Spinal cord (tissue), 9 donors: ENCODE measurements at regions not wholly inside any gene's neighbourhood (a gene's known extent, or its start where the extent isn't known, plus 50 kb on each side); places are given as distances from the start of the nearest gene placed in this dataset.

Experiments used
- DNase-seq, 6 donors: peaks; one replicate each; pipeline versions ENCODE4 v3.0.0 to v3.0.0-alpha.2; 2013 to 2015; ENCODE audit warnings: low spot score in 6 of 6, low read depth in 4 of 6
- H3K27ac ChIP-seq: one replicate; pipeline ENCODE4 v1.5.1; 2013; ENCODE audit warnings: low read depth, low read length, control low read depth
- H3K27me3 ChIP-seq: one replicate; pipeline ENCODE4 v1.6.1; 2013; ENCODE audit warnings: low read length; ENCODE audit not compliant: control insufficient read depth, insufficient read depth
- H3K36me3 ChIP-seq: one replicate; pipeline ENCODE4 v1.6.1; 2013; ENCODE audit warnings: low read length; ENCODE audit not compliant: control insufficient read depth, insufficient read depth
- H3K4me1 ChIP-seq: one replicate; pipeline ENCODE4 v1.6.1; 2013; ENCODE audit warnings: low read length; ENCODE audit not compliant: control insufficient read depth, insufficient read depth
- H3K4me3 ChIP-seq: one replicate; pipeline ENCODE4 v1.5.1; 2013; ENCODE audit warnings: low read depth, low read length, control low read depth
- H3K9me3 ChIP-seq: one replicate; pipeline ENCODE4 v1.6.1; 2013; ENCODE audit warnings: low read length; ENCODE audit not compliant: control insufficient read depth, insufficient read depth
- WGBS: methylation state at CpG from one replicate; pipeline ENCODE4 v1.1.5; 2013; ENCODE audit warnings: missing lambda C conversion rate; ENCODE audit not compliant: insufficient coverage; 5-methylcytosine and 5-hydroxymethylcytosine counted together
- donor health status: healthy.

- WGBS = 72% methylated on average over 12 of the region's 13 CpGs
- H3K27ac ChIP-seq = peak overlapping the region; percentile 71
- no peaks in the 10 kb centered on the region for H3K9me3 ChIP-seq
- H3K4me1 ChIP-seq = peaks cover 3% of the 10 kb centered on the region
- no peaks in the 10 kb centered on the region for H3K36me3 ChIP-seq
- no peaks in the 10 kb centered on the region for H3K27me3 ChIP-seq
- peak in 1 of 6 donors; percentile 37 for DNase-seq
- no peak overlapping the region for H3K4me3 ChIP-seq
These were observed 516.4 kb downstream of the CCDC171 start for GRCh38 chr9:16069249-16069648.

DNA sequence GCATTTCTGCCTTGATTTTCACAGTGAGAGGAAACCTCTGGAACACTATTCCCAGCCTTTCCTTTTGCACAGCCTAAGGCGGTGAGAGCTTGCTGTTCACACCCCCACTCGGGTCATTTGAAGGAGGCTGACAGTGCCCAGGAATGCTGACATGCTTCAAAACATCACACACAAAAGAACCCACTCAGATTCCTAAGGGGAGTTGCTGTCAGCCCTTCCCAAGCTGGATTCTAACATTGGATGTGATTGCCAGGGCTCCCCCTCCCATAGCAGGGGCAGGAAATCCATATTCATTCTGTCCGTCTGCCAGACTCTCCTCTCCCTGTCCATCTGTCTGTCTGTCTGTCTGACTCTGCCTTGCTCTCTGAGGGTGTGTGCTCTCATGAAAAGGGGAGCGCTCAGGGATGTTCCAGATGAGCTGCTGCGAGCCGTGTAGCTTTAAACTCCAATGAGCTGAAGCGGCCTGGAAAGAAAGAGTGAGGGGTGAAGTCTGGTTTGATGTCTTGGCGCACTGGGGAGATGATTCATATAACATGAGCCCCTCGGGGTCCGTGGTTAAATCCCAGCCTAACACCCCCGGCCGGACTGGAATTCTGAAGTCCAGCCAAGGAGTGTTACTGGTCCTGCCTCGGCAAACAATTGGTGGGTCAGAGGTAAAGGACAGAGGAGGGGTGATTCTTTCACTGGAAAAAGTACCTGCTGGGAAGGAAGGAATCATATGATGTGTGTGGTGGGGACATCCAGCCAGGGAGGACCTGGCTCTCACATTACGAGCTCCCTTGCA lies 517.0 kb downstream of the CCDC171 start:
- H3K36me3 ChIP-seq = no peaks in the 10 kb centered on the region
- peaks cover 3% of the 10 kb centered on the region for H3K4me1 ChIP-seq
- 51% methylated on average over 12 of the region's 14 CpGs for WGBS
- no peak overlapping the region for H3K4me3 ChIP-seq
- DNase-seq = peak in 1 of 6 donors; percentile 44
- H3K27ac ChIP-seq = peak overlapping the region; percentile 71
- H3K9me3 ChIP-seq = no peaks in the 10 kb centered on the region
- no peaks in the 10 kb centered on the region for H3K27me3 ChIP-seq

- no peaks in the 10 kb centered on the region for H3K27me3 ChIP-seq
- H3K9me3 ChIP-seq = no peaks in the 10 kb centered on the region
- H3K4me1 ChIP-seq = peaks cover 3% of the 10 kb centered on the region
- no peak for DNase-seq
- peak overlapping the region; percentile 71 for H3K27ac ChIP-seq
- 81% methylated on average over 2 of the region's 8 CpGs for WGBS
- H3K36me3 ChIP-seq = no peaks in the 10 kb centered on the region
- no peak overlapping the region for H3K4me3 ChIP-seq
These were observed 517.8 kb downstream of the CCDC171 start for GRCh38 chr9:16070455-16071145.

DNA sequence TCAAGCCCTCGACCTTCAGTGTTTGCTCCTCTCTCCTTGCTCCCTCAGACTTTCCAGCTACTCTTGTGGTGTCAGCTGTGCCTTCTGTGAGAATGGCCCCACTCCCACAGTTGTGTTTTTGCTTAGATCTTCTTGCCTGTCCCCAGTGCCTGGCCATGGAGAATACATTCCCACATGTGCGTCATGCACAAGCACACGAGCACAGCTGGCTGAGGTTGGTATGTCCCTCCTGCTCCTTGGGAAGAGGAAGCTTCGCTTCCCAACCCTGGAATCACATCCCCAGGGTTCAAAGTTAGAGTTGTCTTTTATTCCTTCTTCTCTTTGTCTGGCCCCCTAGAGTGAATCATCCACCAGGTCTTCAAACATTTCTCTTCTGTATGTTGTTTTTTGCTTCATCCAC lies 518.6 kb downstream of the CCDC171 start:
- no peak for DNase-seq
- Histone ChIP-seq H3K4me3 (no peak overlapping the region), H3K36me3 (no peaks in the 10 kb centered on the region), H3K27ac (no peak overlapping the region), H3K9me3 (no peaks in the 10 kb centered on the region), H3K27me3 (no peaks in the 10 kb centered on the region), H3K4me1 (peaks cover 3% of the 10 kb centered on the region)
- WGBS = 77% methylated on average over 3 of the region's 4 CpGs

- Histone ChIP-seq H3K9me3 (no peaks in the 10 kb centered on the region), H3K4me1 (no peaks in the 10 kb centered on the region), H3K4me3 (no peak overlapping the region), H3K36me3 (no peaks in the 10 kb centered on the region), H3K27me3 (no peaks in the 10 kb centered on the region), H3K27ac (no peak overlapping the region)
- DNase-seq = peak in 1 of 6 donors; percentile 21
- no CpG with 5 or more reads among the region's 2 CpGs for WGBS
These were observed 522.1 kb downstream of the CCDC171 start for GRCh38 chr9:16074963-16075362.

GRCh38 chr9:16075696-16076095 lies 522.9 kb downstream of the CCDC171 start:
- no peaks in the 10 kb centered on the region for H3K27me3 ChIP-seq
- H3K4me3 ChIP-seq = no peak overlapping the region
- no peaks in the 10 kb centered on the region for H3K4me1 ChIP-seq
- H3K36me3 ChIP-seq = no peaks in the 10 kb centered on the region
- H3K27ac ChIP-seq = no peak overlapping the region
- DNase-seq = no peak
- no peaks in the 10 kb centered on the region for H3K9me3 ChIP-seq
- no CpG with 5 or more reads among the region's 1 CpG for WGBS

DNA sequence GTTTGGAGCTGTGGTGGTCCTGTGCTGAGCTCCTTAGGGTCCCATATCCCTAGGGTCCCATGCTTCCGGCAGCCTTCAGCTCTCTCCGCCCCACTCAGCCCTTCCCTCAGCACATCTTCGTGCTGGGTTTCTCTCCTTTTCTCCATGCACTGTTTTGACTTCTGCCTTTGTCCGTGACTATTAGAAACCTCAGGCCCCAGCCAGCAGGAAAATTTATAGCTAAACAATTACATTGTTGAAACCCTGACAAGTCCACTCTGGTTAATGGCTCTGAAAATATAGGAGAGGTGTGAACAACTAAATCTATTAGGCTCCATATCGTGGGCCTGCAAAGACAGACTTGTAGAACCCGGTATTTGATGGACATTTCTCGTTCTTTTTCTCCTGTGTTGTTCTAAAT lies 523.7 kb downstream of the CCDC171 start:
- 62% methylated on average over 4 of the region's 7 CpGs for WGBS
- DNase-seq = no peak
- Histone ChIP-seq H3K4me1 (no peaks in the 10 kb centered on the region), H3K4me3 (no peak overlapping the region), H3K27ac (no peak overlapping the region), H3K36me3 (no peaks in the 10 kb centered on the region), H3K9me3 (no peaks in the 10 kb centered on the region), H3K27me3 (no peaks in the 10 kb centered on the region)

GRCh38 chr9:16082796-16083195 lies 530.0 kb downstream of the CCDC171 start:
- Histone ChIP-seq H3K27ac (no peak overlapping the region), H3K36me3 (no peaks in the 10 kb centered on the region), H3K27me3 (no peaks in the 10 kb centered on the region), H3K9me3 (no peaks in the 10 kb centered on the region), H3K4me3 (no peak overlapping the region), H3K4me1 (no peaks in the 10 kb centered on the region)
- DNase-seq = no peak
- no CpG with 5 or more reads among the region's 1 CpG for WGBS

GRCh38 chr9:16085167-16085726 lies 532.4 kb downstream of the CCDC171 start:
- Histone ChIP-seq H3K27me3 (no peaks in the 10 kb centered on the region), H3K9me3 (no peaks in the 10 kb centered on the region), H3K4me3 (no peak overlapping the region), H3K36me3 (no peaks in the 10 kb centered on the region), H3K4me1 (no peaks in the 10 kb centered on the region), H3K27ac (no peak overlapping the region)
- WGBS = 95% methylated on average over 4 of the region's 5 CpGs
- DNase-seq = no peak
